Erythroblast (primary cell): ENCODE measurements at regions not wholly inside any gene's neighbourhood (a gene's known extent, or its start where the extent isn't known, plus 50 kb on each side); places are given as distances from the start of the nearest gene placed in this dataset.

ENCODE experiments used
- GATA1 ChIP-seq: IDR thresholded peaks from 2 replicates; pipeline ENCODE4 v1.6.1; 2011; ENCODE audit warnings: low read depth, mild to moderate bottlenecking, control low read depth, low read length, moderate library complexity
- POLR2A ChIP-seq: IDR thresholded peaks from 2 replicates; pipeline ENCODE4 v1.6.1; 2011; ENCODE audit warnings: mild to moderate bottlenecking, low read length

- TF ChIP-seq POLR2A (no peak), GATA1 (no peak)
These were observed 107.2 kb downstream of the SCG2 start for GRCh38 chr2:223494942-223495341.
